ENCODE measurements at regions not wholly inside any gene's neighbourhood (a gene's known extent, or its start where the extent isn't known, plus 50 kb on each side); places are given as distances from the start of the nearest gene placed in this dataset.

GRCh38 chr1:230498704-230499103 is 72.6 kb upstream of the PGBD5 start:
- TF ChIP-seq CTCF (IDR thresholded peaks at IDR 0.05 in 2 of 3, conservative IDR thresholded peaks at IDR 0.05 in 1 of 3; ENCODE audit: borderline replicate concordance in 1 of 3, insufficient read depth in 1 of 3, low read depth in 2 of 3, low read length in 2 of 3), result no peak
- no peak for TF ChIP-seq POLR2A (IDR thresholded peaks at IDR 0.05; ENCODE audit: borderline replicate concordance, extremely low read depth, insufficient read depth, insufficient read length)
- TF ChIP-seq EZH2 (IDR thresholded peaks at IDR 0.05), result no peak
- no peak for TF ChIP-seq JUND (IDR thresholded peaks at IDR 0.05)
- no peak for TF ChIP-seq RAD21 (IDR thresholded peaks at IDR 0.05; ENCODE audit: low read depth)
- no peak for TF ChIP-seq ZNF274 (IDR thresholded peaks at IDR 0.05; ENCODE audit: low read depth, low read length)
